NCI-H2107 treated with DMSO at 0.1 percent for 48 hours (cell line): ENCODE measurements at regions not wholly inside any gene's neighbourhood (a gene's known extent, or its start where the extent isn't known, plus 50 kb on each side); places are given as distances from the start of the nearest gene placed in this dataset.

Source experiments
- DNase-seq: peaks from one replicate; lab custom pipeline; 2025; ENCODE audit not compliant: unreplicated experiment; lab: John Stamatoyannopoulos, UW

- no peak for DNase-seq
These were observed 347.2 kb upstream of the ADAMTS5 start for GRCh38 chr21:27314131-27314530.

- no peak for DNase-seq
These were observed 340.2 kb upstream of the ADAMTS5 start for GRCh38 chr21:27306791-27307775.

GRCh38 chr21:27306206-27306605 is 339.3 kb upstream of the ADAMTS5 start:
- no peak for DNase-seq

GRCh38 chr21:27301220-27301619 is 334.3 kb upstream of the ADAMTS5 start:
- no peak for DNase-seq

GRCh38 chr21:27300770-27301169 is 333.9 kb upstream of the ADAMTS5 start:
- no peak for DNase-seq

- DNase-seq = no peak
These were observed 331.6 kb upstream of the ADAMTS5 start for GRCh38 chr21:27298465-27298864.

- no peak for DNase-seq
These were observed 326.4 kb upstream of the ADAMTS5 start for GRCh38 chr21:27293239-27293638.

- no peak for DNase-seq
These were observed 325.9 kb upstream of the ADAMTS5 start for GRCh38 chr21:27292783-27293182.

- DNase-seq = no peak
These were observed 325.3 kb upstream of the ADAMTS5 start for GRCh38 chr21:27292229-27292628.

GRCh38 chr21:27291006-27291405 is 324.1 kb upstream of the ADAMTS5 start:
- DNase-seq = no peak

GRCh38 chr21:27290028-27290427 is 323.1 kb upstream of the ADAMTS5 start:
- DNase-seq = no peak

GRCh38 chr21:27286760-27287159 is 319.9 kb upstream of the ADAMTS5 start:
- DNase-seq = no peak

GRCh38 chr21:27277110-27277509 is 310.2 kb upstream of the ADAMTS5 start:
- DNase-seq = no peak

- DNase-seq = no peak
These were observed 308.5 kb upstream of the ADAMTS5 start for GRCh38 chr21:27275294-27275927.

GRCh38 chr21:27269644-27270043 is 302.8 kb upstream of the ADAMTS5 start:
- no peak for DNase-seq

GRCh38 chr21:27268290-27268689 is 301.4 kb upstream of the ADAMTS5 start:
- DNase-seq = no peak

GRCh38 chr21:27265949-27266348 is 299.1 kb upstream of the ADAMTS5 start:
- DNase-seq = no peak

GRCh38 chr21:27265492-27265891 is 298.6 kb upstream of the ADAMTS5 start:
- no peak for DNase-seq

- DNase-seq = no peak
These were observed 294.8 kb upstream of the ADAMTS5 start for GRCh38 chr21:27261676-27262075.

- DNase-seq = no peak
These were observed 293.8 kb upstream of the ADAMTS5 start for GRCh38 chr21:27260728-27261127.

- no peak for DNase-seq
These were observed 292.0 kb upstream of the ADAMTS5 start for GRCh38 chr21:27258742-27259448.
